ENCODE measurements at regions not wholly inside any gene's neighbourhood (a gene's known extent, or its start where the extent isn't known, plus 50 kb on each side); places are given as distances from the start of the nearest gene placed in this dataset.
A peak's percentile ranks its signal among the peaks of the same experiment; 100 is the strongest.
"Not testable (repeated sequence)": the region's sequence is repeated elsewhere in the genome, so short reads cannot be mapped to it uniquely, and the experiment has no call there.

DNA sequence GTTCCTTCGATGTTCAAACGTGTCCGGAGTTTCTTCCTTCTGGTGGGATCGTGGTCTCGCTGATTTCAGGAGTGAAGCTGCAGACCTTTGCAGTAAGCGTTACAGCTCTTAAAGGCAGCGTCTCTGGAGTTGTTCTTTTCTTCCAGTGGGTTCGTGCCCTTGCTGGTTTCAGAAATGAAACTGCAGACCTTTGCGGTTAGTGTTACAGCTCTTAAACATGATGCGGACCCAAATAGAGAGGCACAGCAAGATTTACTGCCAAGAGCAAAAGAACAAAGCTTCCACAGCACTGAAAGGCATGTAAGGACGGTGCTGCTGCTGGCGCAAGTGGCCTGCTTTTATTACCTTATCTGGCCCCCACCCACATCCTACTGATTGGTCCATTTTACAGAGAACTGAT, 931.4 kb downstream of the IPMK start:
- no peak for DNase-seq (ENCODE audit: low spot score)

DNA sequence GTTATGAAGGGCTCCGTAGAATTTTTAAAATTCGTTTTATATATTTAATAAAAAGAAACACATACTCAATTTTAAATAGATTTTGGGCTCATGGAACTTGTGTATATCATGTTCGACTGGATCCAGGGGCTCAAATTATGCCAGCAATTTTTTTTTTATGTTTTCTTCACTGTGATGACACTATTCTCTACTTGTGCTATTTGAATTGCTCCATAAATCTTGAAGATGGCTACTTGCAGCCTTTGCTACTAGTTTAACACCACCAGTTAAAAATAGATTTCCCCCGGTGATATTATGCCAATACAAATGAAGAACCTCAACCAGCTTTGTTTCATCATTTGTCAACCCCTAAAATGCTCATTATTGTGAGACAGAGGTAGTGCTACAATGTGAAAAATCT, 933.2 kb downstream of the IPMK start:
- no peak for DNase-seq (ENCODE audit: low spot score)

DNA sequence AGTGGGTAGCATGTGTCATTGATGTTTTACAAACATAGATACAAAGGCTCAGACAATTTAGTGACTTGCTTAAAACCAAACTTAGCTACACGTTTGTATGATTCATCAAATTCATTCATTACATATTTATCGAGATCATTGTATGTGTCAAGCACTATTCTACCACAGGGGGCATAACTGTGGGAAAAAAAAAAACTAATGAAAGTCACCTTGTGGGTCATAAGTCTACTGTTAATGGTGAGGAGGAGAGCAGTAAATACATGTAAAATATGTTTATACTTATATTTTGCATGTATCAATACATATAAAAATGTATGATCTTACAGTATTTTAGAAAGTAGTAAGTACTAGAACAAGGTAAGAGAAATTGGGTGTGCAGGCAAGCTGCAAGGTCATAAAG, 933.8 kb downstream of the IPMK start:
- no peak for DNase-seq (ENCODE audit: low spot score)

DNA sequence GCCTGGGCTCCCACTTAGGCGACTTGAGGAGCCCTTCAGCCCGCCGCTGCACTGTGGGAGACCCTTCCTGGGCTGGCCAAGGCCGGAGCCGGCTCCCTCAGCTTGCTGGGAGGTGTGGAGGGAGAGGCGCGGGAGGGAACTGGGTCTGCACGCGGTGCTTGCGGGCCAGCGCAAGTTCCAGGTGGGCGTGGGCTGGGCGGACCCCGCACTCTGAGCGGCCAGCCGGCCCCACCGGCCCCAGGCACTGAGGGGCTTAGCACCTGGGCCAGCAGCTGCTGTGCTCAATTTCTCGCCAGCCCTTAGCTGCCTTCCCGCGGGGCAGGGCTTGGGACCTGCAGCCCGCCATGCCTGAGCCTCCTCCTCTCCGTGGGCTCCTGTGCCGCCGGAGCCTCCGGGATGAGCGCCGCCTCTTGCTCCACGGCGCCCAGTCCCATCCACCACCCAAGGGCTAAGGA, 946.3 kb downstream of the IPMK start:
- DNase-seq (ENCODE audit: low spot score): not testable (repeated sequence)

DNA sequence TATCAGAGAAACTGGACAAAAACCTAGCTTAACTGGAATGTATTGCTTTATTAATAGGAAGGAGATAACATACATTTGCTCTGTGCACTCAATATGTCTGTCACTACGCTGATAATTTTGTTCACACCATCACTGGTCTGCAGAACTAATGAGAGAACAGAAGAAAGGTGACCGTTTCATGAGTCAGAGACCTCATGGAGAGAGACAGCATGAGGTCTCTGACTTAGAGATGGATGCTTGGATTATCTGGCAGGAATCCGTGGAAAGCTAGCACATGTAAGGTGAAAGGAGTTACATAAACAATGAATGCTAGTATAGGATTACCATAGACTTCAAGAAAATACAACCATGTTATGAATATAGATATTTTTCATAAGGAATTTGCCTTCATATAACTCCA, 947.3 kb downstream of the IPMK start:
- no peak for DNase-seq (ENCODE audit: low spot score)

DNA sequence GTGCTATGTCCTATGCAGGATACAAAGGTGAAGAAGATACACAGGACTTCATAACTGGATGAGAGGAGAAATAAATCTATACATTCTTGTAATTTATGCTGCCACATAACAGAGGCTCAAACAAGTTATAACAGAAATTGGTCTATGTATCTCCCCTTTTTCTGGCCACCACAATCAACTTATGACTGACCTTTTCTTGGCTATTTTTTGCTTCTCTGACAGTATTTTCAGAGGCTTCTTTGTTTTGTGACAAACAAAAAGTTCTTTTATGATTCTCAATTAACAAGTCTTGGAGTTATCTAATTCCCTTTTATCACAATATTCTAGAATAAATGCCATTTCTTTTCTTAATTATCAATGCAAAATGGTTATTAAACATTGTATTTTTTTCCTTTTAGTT, 953.0 kb upstream of the ZWINT start:
- DNase-seq (ENCODE audit: low spot score): peak; percentile 87

DNA sequence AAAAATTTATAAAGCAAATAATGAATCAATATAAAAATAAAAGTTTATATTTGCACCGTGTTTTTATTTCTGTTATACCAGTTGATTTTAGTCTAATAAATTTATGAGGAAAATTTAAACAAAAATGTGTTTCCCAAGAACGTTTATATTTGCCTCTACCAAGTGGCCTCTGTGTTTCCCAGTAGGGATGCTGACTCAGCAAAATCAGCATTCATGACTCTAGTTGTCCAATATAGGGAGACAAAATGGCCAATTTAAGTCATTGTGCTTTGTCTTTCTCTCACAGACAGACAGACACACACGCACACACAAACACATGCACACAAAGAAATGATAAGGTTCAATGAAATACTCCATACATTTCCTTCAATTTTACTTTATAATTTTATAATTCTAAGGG, 942.5 kb upstream of the ZWINT start:
- DNase-seq (ENCODE audit: low spot score): peak; percentile 26

DNA sequence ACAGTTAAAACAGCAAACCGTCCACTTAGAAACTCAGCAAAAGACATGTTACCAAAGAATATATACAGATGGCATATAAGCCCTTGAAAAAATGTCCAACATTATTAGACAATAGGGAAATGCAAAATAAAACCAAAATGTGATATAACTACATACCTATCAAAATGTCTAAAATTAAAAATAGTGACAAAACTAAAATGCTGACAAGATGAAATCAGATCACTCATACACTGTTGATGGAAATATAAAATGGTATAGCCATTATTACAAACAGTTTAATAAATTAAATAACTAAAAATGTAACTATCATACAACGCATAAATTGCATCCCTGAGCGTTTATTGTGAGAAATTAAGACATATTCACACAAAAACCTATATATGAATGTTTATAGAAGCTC, 939.7 kb upstream of the ZWINT start:
- DNase-seq (ENCODE audit: low spot score): no peak

DNA sequence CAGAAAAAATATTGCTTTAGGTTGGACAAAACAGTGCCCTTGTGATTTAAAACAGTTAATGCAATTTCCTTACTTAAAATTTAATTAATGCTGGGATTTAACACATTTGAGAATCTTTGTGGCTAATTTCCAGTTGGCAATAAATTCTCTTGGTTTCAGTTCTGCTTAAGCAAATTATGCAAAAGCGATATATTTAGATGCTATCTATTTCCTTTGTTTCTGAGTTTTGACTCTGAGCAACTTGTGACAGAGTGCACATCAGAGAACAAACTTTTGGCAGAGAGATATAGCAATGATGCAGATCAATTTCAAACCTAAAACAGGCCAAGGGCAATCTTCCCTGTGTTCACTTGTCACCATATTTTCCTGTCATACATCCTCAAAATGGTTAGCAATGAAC, 933.6 kb upstream of the ZWINT start:
- no peak for DNase-seq (ENCODE audit: low spot score)

DNA sequence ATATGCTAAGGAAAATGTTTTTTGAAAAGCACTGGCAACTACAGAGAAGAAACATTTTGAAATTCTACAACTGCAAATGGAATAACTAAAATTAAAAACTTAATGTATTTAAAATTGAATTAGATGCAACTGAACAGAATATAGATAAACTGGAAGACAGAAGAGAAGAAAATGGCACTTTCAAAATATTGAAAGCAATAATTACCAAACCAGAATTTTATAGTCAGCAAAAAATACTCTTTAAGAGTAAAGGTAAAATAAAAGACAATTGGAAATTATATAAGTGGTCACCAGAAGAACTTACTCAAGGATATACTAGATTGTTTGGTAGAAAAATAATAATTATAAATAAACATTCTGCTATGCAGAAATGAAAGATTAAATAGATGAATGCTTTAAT, 927.7 kb upstream of the ZWINT start:
- DNase-seq (ENCODE audit: low spot score): no peak

DNA sequence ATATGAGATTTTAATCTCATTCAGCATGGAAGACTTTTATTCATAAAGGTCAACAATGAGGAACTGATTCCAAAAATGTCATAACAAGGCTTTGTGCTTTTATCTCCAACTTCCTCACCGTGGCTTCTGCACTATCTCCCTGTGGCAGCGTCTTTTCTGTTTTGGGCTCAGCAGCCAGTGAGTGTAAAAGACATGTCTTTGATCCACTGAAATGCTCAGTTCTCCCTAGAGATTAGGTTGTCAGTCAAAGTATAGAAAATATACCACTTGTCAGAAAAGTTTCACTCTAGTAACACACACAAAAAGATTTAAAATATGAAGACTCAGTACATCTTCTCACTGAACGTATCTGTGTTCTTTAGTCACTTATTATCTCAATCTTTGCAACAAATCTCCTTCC, 901.8 kb upstream of the ZWINT start:
- DNase-seq (ENCODE audit: low spot score): no peak

DNA sequence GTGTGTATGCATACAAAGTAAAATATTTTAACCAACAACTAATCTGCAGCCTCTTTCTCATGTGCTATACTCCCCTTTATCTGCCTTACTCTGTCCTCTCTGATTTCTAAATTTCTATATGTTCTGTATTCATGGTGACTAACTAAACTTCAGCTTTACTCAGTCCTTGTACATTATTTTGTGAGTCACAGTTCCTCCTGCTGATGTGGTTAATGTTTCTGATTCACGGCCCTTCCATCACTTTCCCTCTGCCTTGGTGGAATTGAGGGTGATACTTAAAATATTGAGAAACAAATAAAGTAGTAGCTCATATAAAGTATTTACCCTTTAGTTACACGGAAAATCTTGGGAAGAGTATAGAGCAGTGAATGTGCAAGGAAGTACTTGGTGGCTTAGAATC, 899.1 kb upstream of the ZWINT start:
- no peak for DNase-seq (ENCODE audit: low spot score)

DNA sequence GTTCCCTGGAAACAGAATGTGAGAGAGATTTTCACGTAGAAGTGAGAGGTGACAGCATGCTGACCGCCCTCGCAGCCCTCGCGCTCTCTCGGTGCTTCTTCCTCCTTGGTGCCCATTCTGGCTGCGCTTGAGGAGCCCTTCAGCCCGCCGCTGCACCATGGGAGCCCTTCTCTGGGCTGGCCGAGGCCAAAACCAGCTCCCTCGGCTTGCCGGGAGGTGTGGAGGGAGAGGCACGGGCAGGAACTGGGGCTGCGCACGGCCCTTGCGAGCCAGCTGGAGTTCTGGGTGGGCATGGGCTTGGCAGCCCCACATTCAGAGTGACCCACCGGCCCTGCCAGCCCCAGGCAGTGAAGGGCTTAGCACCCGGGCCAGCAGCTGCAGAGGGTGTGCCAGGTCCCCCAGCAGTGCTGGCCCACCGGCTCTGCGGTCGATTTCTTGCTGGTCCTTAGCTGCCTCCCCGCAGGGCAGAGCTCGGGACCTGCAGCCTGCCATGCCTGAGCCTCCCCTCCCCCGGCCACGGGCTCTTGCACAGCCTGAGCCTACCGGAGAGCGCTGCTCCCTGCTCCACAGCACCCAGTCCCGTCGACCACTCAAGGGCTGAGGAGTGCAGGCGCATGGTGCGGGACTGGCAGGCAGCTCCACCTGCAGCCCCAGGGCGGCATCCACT, 888.7 kb upstream of the ZWINT start:
- DNase-seq (ENCODE audit: low spot score): no peak

DNA sequence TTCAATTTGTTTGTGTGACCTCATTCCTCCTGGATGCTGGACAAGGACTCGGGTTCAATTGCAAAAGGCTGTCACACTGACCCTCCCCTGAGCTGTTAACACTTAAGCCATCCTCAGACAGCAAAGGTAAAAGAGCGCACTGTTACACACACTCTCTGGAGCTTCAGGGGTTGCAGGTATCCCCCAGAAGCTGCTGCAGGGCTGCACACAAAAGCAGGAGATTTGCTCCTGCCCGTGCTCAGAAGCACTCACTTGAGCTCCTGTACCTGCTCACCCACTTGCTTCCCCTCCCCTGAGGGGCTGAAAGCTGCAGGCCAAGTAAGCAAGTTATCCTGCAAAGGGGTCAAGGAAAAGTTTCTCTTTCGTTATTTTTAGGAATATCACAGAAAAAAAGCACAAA, 886.2 kb upstream of the ZWINT start:
- DNase-seq (ENCODE audit: low spot score): no peak

DNA sequence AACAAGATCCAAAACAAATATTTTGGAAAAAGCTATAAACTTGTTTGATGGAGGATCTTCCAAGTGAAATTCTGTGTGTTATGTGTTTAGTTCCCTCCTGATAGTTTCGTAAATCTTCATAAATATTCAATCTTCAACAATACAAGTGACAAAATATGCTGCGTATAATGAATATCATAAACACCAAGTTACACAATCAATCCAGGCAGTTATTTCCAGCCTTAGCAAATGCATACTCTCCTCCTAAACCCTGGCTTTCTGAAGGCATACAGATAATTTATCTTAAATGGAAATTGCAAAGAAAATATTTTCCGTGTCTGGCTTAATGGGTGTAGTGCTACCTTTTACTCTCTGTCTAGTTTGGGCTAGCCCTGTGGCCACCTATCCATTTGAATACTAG, 864.9 kb upstream of the ZWINT start:
- DNase-seq (ENCODE audit: low spot score): no peak

DNA sequence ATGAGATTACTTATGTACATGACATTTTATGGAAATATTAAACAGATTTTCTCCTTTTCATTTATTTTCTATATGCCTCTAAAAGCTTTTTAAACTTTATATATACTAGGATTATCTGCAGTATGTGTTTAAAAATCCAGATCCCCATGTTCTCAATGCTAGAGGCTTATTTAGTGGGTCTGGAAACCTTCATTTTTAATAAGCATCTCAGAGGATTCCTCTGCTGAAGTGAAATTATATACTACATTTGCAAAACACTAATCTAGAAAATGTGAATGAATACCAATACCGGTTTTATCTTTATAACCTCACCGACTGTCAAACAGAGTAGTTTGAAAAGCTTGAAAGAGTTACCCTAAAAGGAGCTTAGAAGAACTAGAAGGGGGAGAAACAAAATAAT, 863.8 kb upstream of the ZWINT start:
- DNase-seq (ENCODE audit: low spot score): no peak

DNA sequence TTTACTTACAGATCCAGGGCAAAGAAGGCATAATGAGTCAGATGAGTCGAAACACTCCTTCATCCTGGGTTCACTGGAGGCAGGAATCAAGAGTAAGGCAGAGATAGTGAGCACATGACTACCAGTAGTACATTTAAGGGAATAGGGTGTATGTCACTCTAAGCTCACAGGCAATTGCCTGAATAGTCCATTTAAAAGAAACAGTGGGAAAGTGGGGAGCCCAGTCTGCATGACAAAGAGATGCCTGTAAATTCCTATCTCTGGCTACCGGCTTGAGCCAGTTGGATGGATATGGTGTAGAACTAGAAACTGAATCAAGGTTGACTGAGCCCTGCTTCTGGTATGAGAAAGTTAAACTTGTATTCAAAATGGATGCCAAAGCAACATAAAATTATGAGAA, 861.5 kb upstream of the ZWINT start:
- no peak for DNase-seq (ENCODE audit: low spot score)

DNA sequence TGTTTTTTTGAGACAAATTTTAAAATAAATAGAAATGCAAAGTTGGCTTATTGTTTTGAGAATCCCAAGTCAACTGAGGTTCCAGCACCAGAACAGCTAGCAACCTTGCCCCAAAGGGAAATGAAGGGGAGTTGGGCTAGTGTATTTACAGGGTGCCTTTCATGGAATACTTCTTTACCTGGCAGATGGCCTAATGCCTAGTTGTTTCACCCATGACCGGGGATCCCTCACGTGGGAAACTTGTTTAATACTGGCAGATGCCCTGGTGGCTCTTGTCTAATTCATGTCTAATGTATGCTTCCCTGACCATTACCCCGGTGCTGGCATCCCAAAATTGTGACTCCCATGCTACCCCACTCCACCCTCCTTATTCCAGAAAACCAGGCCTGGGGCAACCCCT, 861.1 kb upstream of the ZWINT start:
- no peak for DNase-seq (ENCODE audit: low spot score)

DNA sequence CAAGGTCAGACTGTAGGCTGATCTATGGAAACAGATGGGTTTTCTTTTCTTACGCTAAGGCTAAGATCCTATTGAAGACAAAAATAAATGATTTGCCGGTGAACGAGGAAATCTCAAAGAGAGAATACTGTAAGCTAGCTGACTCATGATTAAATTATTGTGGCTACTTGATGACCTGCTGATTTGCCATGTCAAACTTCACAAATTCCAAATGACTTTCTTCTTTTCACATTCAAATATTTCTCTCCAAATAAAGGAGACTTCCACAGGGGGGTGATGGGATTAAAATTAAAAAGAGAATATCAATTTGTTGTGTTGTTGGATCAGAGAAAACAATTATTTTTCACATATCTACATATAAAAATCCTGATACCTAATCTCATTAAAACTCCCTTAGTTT, 860.6 kb upstream of the ZWINT start:
- DNase-seq (ENCODE audit: low spot score): no peak

DNA sequence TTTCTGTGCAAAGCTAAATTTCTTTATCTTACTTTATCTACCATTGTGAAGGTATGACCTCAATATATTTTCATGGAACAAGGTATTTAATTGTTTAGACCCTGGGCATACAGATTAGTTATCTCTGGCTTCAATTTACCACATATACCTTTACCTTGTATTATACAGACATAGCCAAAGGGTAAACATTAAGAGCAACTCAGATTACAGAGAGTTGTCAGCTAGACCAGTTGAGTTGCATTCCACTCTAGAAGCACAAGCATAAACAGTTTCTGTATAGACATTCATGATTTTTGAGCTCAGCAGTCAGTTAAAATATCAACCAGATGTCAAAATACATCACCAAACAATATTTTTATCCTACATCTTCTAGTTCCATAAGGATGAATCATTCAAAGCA, 857.3 kb upstream of the ZWINT start:
- DNase-seq (ENCODE audit: low spot score): no peak

DNA sequence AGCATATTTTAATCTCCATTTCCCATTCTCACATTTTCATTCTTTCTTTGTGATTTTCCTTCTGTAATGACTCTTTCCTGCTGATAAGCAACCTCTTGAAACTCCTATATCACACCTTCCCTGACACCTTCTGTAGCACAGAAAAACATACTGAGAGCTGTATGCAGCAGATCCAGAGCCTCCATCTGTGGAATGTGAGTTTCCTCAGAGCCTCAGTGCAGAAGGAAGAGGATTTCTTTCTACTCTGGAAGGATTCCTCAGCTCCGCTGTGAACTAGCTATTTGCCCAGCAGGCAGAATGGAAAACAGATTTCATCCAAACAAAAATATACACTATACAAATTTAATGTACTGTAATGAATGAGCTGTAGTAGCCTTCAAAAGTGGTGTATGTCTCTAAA, 841.3 kb upstream of the ZWINT start:
- DNase-seq (ENCODE audit: low spot score): no peak

DNA sequence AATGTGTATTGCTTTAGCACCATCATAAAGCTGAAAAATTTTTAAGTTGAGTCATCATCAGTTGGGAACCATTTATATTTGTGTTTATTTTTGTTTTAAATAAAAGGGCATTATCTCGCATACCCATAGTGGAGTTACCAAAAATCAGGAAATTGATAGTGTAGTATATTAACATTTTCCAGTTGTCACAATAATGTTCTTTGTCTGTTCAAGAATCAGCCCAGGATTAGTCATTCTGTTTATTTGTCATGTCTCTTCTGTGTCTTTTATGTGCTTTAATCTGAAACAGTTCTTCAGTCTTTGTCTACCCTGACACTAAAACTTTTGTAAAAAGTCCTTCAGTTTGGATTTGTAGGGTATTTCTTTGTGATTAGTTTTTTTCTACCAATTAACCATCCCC, 827.8 kb upstream of the ZWINT start:
- DNase-seq (ENCODE audit: low spot score): no peak

DNA sequence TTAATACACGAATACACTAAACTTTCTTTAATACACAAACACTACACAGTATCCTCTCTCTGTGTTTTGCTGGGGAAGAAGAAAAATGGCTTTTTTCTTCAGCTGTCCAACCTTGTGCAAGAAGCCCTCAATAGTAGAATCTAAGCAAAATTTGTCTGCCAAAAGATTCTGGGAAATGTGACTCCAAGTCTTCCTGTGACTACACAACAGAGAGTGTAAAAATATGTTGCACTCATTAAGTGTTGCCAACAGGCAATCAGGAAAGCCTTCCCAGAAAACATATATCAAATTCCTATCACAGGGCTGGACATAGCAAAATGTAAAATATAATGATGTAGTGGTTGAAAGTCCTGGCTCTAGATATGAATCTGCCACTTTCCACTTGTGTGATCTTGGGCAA, 825.1 kb upstream of the ZWINT start:
- no peak for DNase-seq (ENCODE audit: low spot score)

DNA sequence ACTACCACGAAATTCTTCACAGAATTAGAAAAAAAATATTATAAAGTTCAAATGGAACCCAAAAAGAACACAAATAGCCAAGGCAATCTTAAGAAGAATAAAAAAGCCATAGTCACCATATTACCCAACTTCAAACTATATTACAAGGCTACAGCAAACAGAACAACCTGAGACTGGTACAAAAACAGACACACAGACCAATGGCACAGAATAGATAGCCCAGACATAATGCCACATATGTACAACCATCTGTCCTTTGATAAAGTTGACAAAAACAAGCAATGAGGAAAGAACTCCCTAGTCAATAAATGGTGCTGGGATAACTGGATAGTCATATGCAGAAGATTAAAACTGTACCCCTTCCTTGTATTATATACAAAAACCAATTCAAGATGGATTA, 808.5 kb upstream of the ZWINT start:
- DNase-seq (ENCODE audit: low spot score): no peak
